Osteoblast (primary cell): ENCODE measurements at regions not wholly inside any gene's neighbourhood (a gene's known extent, or its start where the extent isn't known, plus 50 kb on each side); places are given as distances from the start of the nearest gene placed in this dataset.

Experiments used
- DNase-seq: peaks from one replicate; pipeline ENCODE4 v3.0.0; 2011; ENCODE audit warnings: low spot score, mixed read lengths; ENCODE audit not compliant: insufficient read length; ENCODE audit errors: missing footprints
- H2AFZ ChIP-seq: 2 replicates; pipeline ENCODE4 v1.6.0; 2011; ENCODE audit warnings: mild to moderate bottlenecking, low read length
- H3K27ac ChIP-seq: 2 replicates; pipeline ENCODE4 v1.5.1; 2011; ENCODE audit warnings: mild to moderate bottlenecking, low read depth, low read length, moderate library complexity
- H3K27me3 ChIP-seq: 2 replicates; pipeline ENCODE4 v1.6.0; 2012; ENCODE audit warnings: mild to moderate bottlenecking, control low read depth, inconsistent platforms, low read length, moderate library complexity; ENCODE audit not compliant: insufficient read depth
- H3K36me3 ChIP-seq: 2 replicates; pipeline ENCODE4 v1.5.1; 2011; ENCODE audit warnings: mild to moderate bottlenecking, low read length, control low read depth, moderate library complexity; ENCODE audit not compliant: insufficient read depth
- H3K4me1 ChIP-seq: 2 replicates; pipeline ENCODE4 v1.5.1; 2011; ENCODE audit warnings: mild to moderate bottlenecking, low read length, control low read depth, moderate library complexity; ENCODE audit not compliant: insufficient read depth
- H3K4me2 ChIP-seq: 2 replicates; pipeline ENCODE4 v1.6.0; 2011; ENCODE audit warnings: mild to moderate bottlenecking, low read length; ENCODE audit not compliant: insufficient read depth
- H3K4me3 ChIP-seq: fragments of 200-600 bp; sonication (generic); 3 replicates; pipeline ENCODE4 v1.5.1; 2012; ENCODE audit warnings: mild to moderate bottlenecking, low read length, inconsistent platforms; ENCODE audit not compliant: insufficient read depth
- H3K79me2 ChIP-seq: 2 replicates; pipeline ENCODE4 v1.6.0; 2012; ENCODE audit warnings: mild to moderate bottlenecking, low read length, control low read depth, inconsistent platforms; ENCODE audit not compliant: insufficient read depth
- H3K9me3 ChIP-seq: 2 replicates; pipeline ENCODE4 v1.5.1; 2011; ENCODE audit warnings: low read depth, low read length, control low read depth
- H4K20me1 ChIP-seq: 2 replicates; pipeline ENCODE4 v1.6.0; 2012; ENCODE audit warnings: mild to moderate bottlenecking, low read length, control low read depth; ENCODE audit not compliant: insufficient read depth
- CTCF ChIP-seq: IDR thresholded peaks from 2 replicates; pipeline ENCODE4 v1.5.1; 2011; ENCODE audit warnings: mild to moderate bottlenecking, low read depth, low read length, moderate library complexity; ENCODE audit errors: extremely low read depth

GRCh38 chr2:83579507-83579906 lies 879.6 kb downstream of the SUCLG1 start:
- H3K4me1 ChIP-seq, result no peaks in the 10 kb centered on the region
- DNase-seq, result no peak
- H3K9me3 ChIP-seq, result no peaks in the 10 kb centered on the region
- no peak overlapping the region for H3K4me3 ChIP-seq
- H2AFZ ChIP-seq, result no peak overlapping the region
- no peaks in the 10 kb centered on the region for H4K20me1 ChIP-seq
- no peak overlapping the region for H3K4me2 ChIP-seq
- H3K27me3 ChIP-seq, result no peaks in the 10 kb centered on the region
- no peak overlapping the region for H3K27ac ChIP-seq
- H3K79me2 ChIP-seq, result no peaks in the 10 kb centered on the region
- TF ChIP-seq CTCF, result no peak
- H3K36me3 ChIP-seq, result no peaks in the 10 kb centered on the region

- Histone ChIP-seq H3K79me2 (no peaks in the 10 kb centered on the region), H3K27ac (no peak overlapping the region), H4K20me1 (no peaks in the 10 kb centered on the region), H3K4me3 (no peak overlapping the region), H3K4me1 (no peaks in the 10 kb centered on the region), H2AFZ (no peak overlapping the region), H3K9me3 (no peaks in the 10 kb centered on the region), H3K27me3 (no peaks in the 10 kb centered on the region), H3K36me3 (no peaks in the 10 kb centered on the region), H3K4me2 (no peak overlapping the region)
- TF ChIP-seq CTCF, result no peak
- DNase-seq, result no peak
These were observed 880.7 kb downstream of the SUCLG1 start for GRCh38 chr2:83578405-83578804.

- no peak for DNase-seq
- H3K4me2 ChIP-seq, result no peak overlapping the region
- H3K9me3 ChIP-seq, result no peaks in the 10 kb centered on the region
- no peak overlapping the region for H2AFZ ChIP-seq
- H3K4me1 ChIP-seq, result no peaks in the 10 kb centered on the region
- no peak overlapping the region for H3K4me3 ChIP-seq
- no peak overlapping the region for H3K27ac ChIP-seq
- no peaks in the 10 kb centered on the region for H3K27me3 ChIP-seq
- H3K79me2 ChIP-seq, result no peaks in the 10 kb centered on the region
- no peaks in the 10 kb centered on the region for H4K20me1 ChIP-seq
- H3K36me3 ChIP-seq, result no peaks in the 10 kb centered on the region
- TF ChIP-seq CTCF, result no peak
These were observed 884.5 kb downstream of the SUCLG1 start for GRCh38 chr2:83574614-83575013.

GRCh38 chr2:83573060-83573459 lies 886.0 kb downstream of the SUCLG1 start:
- Histone ChIP-seq H3K4me2 (no peak overlapping the region), H3K9me3 (no peaks in the 10 kb centered on the region), H2AFZ (no peak overlapping the region), H3K27ac (no peak overlapping the region), H3K36me3 (no peaks in the 10 kb centered on the region), H3K79me2 (no peaks in the 10 kb centered on the region), H3K27me3 (no peaks in the 10 kb centered on the region), H3K4me3 (no peak overlapping the region), H4K20me1 (no peaks in the 10 kb centered on the region), H3K4me1 (no peaks in the 10 kb centered on the region)
- no peak for DNase-seq
- TF ChIP-seq CTCF, result no peak
